Astrocyte of the cerebellum (primary cell): ENCODE measurements at regions not wholly inside any gene's neighbourhood (a gene's known extent, or its start where the extent isn't known, plus 50 kb on each side); places are given as distances from the start of the nearest gene placed in this dataset.

Source experiments
- DNase-seq: peaks from one replicate; pipeline ENCODE4 v3.0.0-alpha.2; 2011; ENCODE audit warnings: low read depth
- H3K4me3 ChIP-seq: 2 replicates; pipeline ENCODE4 v1.5.1; 2011; ENCODE audit warnings: mild to moderate bottlenecking, low read depth, low read length, moderate library complexity
- CTCF ChIP-seq: IDR thresholded peaks from 2 replicates; pipeline ENCODE4 v1.5.1; 2012; ENCODE audit warnings: low read length, low read depth, moderate library complexity, mild to moderate bottlenecking; ENCODE audit errors: missing control alignments
- in situ Hi-C: cut with HindIII; loops from 2 replicates; pipeline ENCODE4 v1.10.0; 2017; ENCODE audit warnings: low sequenced_read_pairs

- no peak for TF ChIP-seq CTCF
- DNase-seq: no peak
- no peak overlapping the region for H3K4me3 ChIP-seq
- in situ Hi-C loops: no loop called here
Measured at GRCh38 chr10:6327961-6328698, 125.4 kb downstream of the PFKFB3 start.

- no peak for TF ChIP-seq CTCF
- H3K4me3 ChIP-seq: no peak overlapping the region
- in situ Hi-C loops: no loop called here
- DNase-seq: no peak
Measured at GRCh38 chr10:6328699-6329423, 126.1 kb downstream of the PFKFB3 start.

DNA sequence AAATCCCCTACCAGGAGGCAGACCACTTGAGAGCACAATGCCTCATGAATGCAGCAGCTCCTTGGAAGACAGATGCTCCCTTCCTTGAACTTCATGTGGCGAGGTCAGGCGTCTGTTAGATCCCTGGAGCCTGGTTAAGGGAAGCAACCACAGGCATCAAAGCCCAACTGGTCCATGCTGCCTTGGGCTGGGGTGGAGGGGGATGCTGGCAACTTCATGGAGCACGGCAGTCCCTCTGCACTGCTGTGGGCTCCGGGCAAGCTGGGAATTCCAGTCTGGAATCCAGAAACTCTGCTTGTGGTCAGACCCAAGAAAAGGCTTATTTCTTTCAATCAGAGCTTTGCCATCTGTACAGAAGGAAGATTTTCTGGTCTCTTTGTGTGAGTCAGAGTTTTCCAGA lies 130.4 kb downstream of the PFKFB3 start:
- no peak for TF ChIP-seq CTCF
- no peak for DNase-seq
- no peak overlapping the region for H3K4me3 ChIP-seq
- in situ Hi-C loops: no loop called here

DNA sequence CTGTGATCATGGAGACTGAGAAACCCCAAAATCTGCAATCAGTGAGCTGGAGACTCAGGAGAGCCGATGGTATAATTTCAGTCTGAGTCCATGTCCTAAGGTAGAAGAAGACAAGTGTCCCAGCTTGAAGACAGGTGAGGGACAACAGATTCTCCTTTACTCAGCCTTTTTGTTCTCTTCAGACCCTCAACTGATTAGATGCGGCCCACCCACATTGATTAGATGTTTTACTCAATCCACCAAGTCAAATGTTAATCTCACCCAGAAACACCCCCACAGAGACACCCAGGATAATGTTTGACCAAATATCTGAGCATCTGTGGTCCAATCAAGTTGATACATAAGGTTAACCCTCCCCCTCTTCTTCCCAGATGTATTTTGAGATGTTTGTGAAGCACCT lies 131.2 kb downstream of the PFKFB3 start:
- no peak for DNase-seq
- no peak overlapping the region for H3K4me3 ChIP-seq
- in situ Hi-C loops: no loop called here
- no peak for TF ChIP-seq CTCF

DNA sequence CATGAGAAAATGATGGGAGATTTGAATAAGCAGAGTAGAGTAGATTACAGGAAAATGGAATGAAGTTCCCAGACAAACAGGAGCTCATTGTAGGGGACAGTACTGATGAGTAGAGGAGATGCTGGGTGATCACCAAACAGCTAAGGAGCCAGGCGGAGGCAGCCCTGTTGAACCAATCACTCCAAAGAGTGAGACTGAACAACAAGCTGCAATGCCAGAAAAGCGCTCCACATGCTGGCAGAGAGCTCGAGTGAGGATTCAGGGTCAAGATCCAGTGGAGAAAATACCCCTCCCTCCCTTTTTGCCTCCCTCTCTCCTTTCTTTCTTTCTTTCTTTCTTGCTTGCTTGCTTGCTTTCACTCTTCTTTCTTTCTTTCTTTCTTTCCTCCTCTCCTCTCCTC lies 133.3 kb downstream of the PFKFB3 start:
- DNase-seq: no peak
- no peak overlapping the region for H3K4me3 ChIP-seq
- no peak for TF ChIP-seq CTCF
- in situ Hi-C loops: no loop called here

GRCh38 chr10:6337382-6337781 lies 134.7 kb downstream of the PFKFB3 start:
- no peak overlapping the region for H3K4me3 ChIP-seq
- no peak for DNase-seq
- no peak for TF ChIP-seq CTCF
- in situ Hi-C loops: no loop called here
